K562 (cell line): ENCODE measurements at regions not wholly inside any gene's neighbourhood (a gene's known extent, or its start where the extent isn't known, plus 50 kb on each side); places are given as distances from the start of the nearest gene placed in this dataset.

Experiments
- ATAC-seq: fragments of 200-7000 bp; cut with Tn5 transposase; 3 replicates; pipeline ENCODE4 v1.9.1; 2020; ENCODE audit warnings: moderate library complexity
- BruUV-seq: library from RNA; stranded (reverse); fragments of 400-500 nt; replicated peaks from 2 replicates; lab custom pipeline; 2021; lab: Mats Ljungman, UMichigan
- CTCF ChIA-PET: fragments of 300-600 bp; formaldehyde crosslinking; extraction: SDS; loops from one replicate; lab custom pipeline; 2021; ENCODE audit warnings: low intra/inter-chr PET ratio; lab: Yijun Ruan, JAX
- POLR2A ChIA-PET: fragments of 300-600, 350-650 bp; sonication (Branson Sonifier 250); formaldehyde crosslinking; extraction: SDS; loops from one replicate; lab custom pipeline; 2021; ENCODE audit warnings: antibody characterized with exemption, inconsistent platforms; lab: Yijun Ruan, JAX
- DNase-seq, 4 experiments: peaks; one replicate each; pipeline versions ENCODE4 v3.0.0 to v3.0.0-alpha.2; 2011 to 2018; ENCODE audit warnings: low spot score in 3 of 4, mixed read lengths in 3 of 4; ENCODE audit errors: extremely low read depth in 1 of 4
- FAIRE-seq: peaks from 2 replicates; lab custom pipeline; 2011; peaks lifted over from hg19 to GRCh38; lab: Jason Lieb, UNC
- H2AFZ ChIP-seq: 2 replicates; pipeline ENCODE4 v1.6.0; 2011; ENCODE audit warnings: low read depth, low read length, control low read depth, inconsistent platforms
- H3K27ac ChIP-seq: fragments of 200-600 bp; 3 replicates; pipeline ENCODE4 v1.8.0; 2011; ENCODE audit warnings: low read depth, mild to moderate bottlenecking, control low read depth, inconsistent platforms, low read length, moderate library complexity, mixed read lengths; ENCODE audit errors: extremely low read depth
- H3K27me3 ChIP-seq, 2 experiments: fragments of 300-600 bp in 1 of 2; 2 replicates in 1 of 2; 3 replicates in 1 of 2; pipeline versions ENCODE4 v1.6.0 to v1.8.0; 2011; ENCODE audit warnings: inconsistent platforms in 2 of 2, low read length in 2 of 2, mild to moderate bottlenecking in 1 of 2, mixed read lengths in 1 of 2, moderate library complexity in 1 of 2; ENCODE audit not compliant: control insufficient read depth in 2 of 2, insufficient read depth in 2 of 2
- H3K36me3 ChIP-seq: fragments of 300-600 bp; 3 replicates; pipeline ENCODE4 v1.8.0; 2011; ENCODE audit warnings: mild to moderate bottlenecking, low read length, inconsistent platforms; ENCODE audit not compliant: control insufficient read depth, insufficient read depth
- H3K4me1 ChIP-seq, 2 experiments: fragments of 200-600 bp in 1 of 2; replicated peaks in 1 of 2; 2 replicates in 1 of 2; 3 replicates in 1 of 2; pipeline versions ENCODE4 v1.5.1 to v1.8.0; 2011; ENCODE audit warnings: inconsistent platforms in 2 of 2, low read length in 2 of 2, mild to moderate bottlenecking in 1 of 2, mixed read lengths in 1 of 2, moderate library complexity in 1 of 2; ENCODE audit not compliant: control insufficient read depth in 2 of 2, insufficient read depth in 2 of 2
- H3K4me2 ChIP-seq: 2 replicates; pipeline ENCODE4 v1.6.1; 2011; ENCODE audit warnings: low read length, control low read depth, inconsistent platforms, mixed read lengths; ENCODE audit not compliant: insufficient read depth
- H3K4me3 ChIP-seq: fragments of 200-600 bp; sonication (generic), shearing (Covaris generic); 2 replicates; pipeline ENCODE4 v1.5.1; 2016; ENCODE audit warnings: control low read depth, inconsistent platforms
- H3K79me2 ChIP-seq: fragments of 200-600 bp; 3 replicates; pipeline ENCODE4 v1.8.0; 2011; ENCODE audit warnings: low read length, inconsistent platforms; ENCODE audit not compliant: control insufficient read depth, insufficient read depth
- H3K9ac ChIP-seq, 2 experiments: 2 replicates each; pipeline versions ENCODE4 v1.6.0 to v1.6.1; 2011; ENCODE audit warnings: low read depth in 2 of 2, low read length in 2 of 2, control low read depth in 1 of 2, inconsistent platforms in 1 of 2, mild to moderate bottlenecking in 1 of 2, mixed read lengths in 1 of 2; ENCODE audit not compliant: insufficient read depth in 1 of 2
- H3K9me1 ChIP-seq: one replicate; pipeline ENCODE4 v1.6.0; 2011; ENCODE audit warnings: inconsistent platforms, mild to moderate bottlenecking, low read length, moderate library complexity; ENCODE audit not compliant: control insufficient read depth, insufficient read depth
- H3K9me3 ChIP-seq: replicated peaks from 2 replicates; pipeline ENCODE4 v1.5.1; 2011; ENCODE audit warnings: low read depth, low read length, inconsistent platforms; ENCODE audit not compliant: control insufficient read depth, insufficient read depth
- H4K20me1 ChIP-seq: replicated peaks from 2 replicates; pipeline ENCODE4 v1.6.1; 2011; ENCODE audit warnings: low read length, inconsistent platforms, mixed read lengths; ENCODE audit not compliant: control insufficient read depth, insufficient read depth
- BDP1 ChIP-seq: IDR thresholded peaks from 3 replicates; pipeline ENCODE4 v1.6.1; 2011; ENCODE audit not compliant: insufficient read length, insufficient read depth
- DLX4 ChIP-seq: fragments of 250-450 bp; sonication (Bioruptor Pico); IDR thresholded peaks from 2 replicates; pipeline ENCODE4 v1.6.1; 2021; ENCODE audit warnings: mild to moderate bottlenecking
- ETS2 ChIP-seq: IDR thresholded peaks from 2 replicates; pipeline ENCODE4 v1.6.1; 2016; ENCODE audit warnings: borderline replicate concordance, missing genetic modification characterization, mild to moderate bottlenecking, moderate library complexity, missing compliant biosample characterization; ENCODE audit not compliant: poor library complexity, severe bottlenecking
- GABPB2 ChIP-seq: fragments of 250-450 bp; sonication (Bioruptor Pico); conservative IDR thresholded peaks from 2 replicates; pipeline ENCODE4 v1.5.1; 2021; ENCODE audit warnings: mild to moderate bottlenecking
- PYGO2 ChIP-seq: fragments of 450-650 bp; IDR thresholded peaks from 2 replicates; pipeline ENCODE4 v1.6.1; 2016; ENCODE audit warnings: mild to moderate bottlenecking, missing genetic modification characterization, moderate library complexity, missing compliant biosample characterization
- RHOXF2B ChIP-seq: fragments of 250-450 bp; sonication (Bioruptor Pico); conservative IDR thresholded peaks from 2 replicates; pipeline ENCODE4 v1.5.1; 2021
- RNF219 ChIP-seq: fragments of 250-450 bp; sonication (Bioruptor Pico); IDR thresholded peaks from 2 replicates; pipeline ENCODE4 v1.5.0; 2022; ENCODE audit warnings: mild to moderate bottlenecking
- SMAD3 ChIP-seq: fragments of 450-650 bp; formaldehyde crosslinking; conservative IDR thresholded peaks from 2 replicates; pipeline ENCODE4 v1.4.0; 2020; ENCODE audit warnings: mild to moderate bottlenecking
- WGBS: fragments of 100-300 bp; shearing (Covaris generic); methylation state at CpG from one replicate; pipeline ENCODE4 v1.1.6; 2016; ENCODE audit warnings: low coverage, mixed read lengths; ENCODE audit not compliant: insufficient coverage; ENCODE audit errors: missing lambda C conversion rate; 5-methylcytosine and 5-hydroxymethylcytosine counted together
- in situ Hi-C: fragments of 300-500 bp; cut with MboI; formaldehyde crosslinking; loops from 4 replicates; pipeline ENCODE4 v1.15.0; 2018; ENCODE audit warnings: inconsistent platforms, mixed read lengths
- intact Hi-C: fragments of 100-400 bp; cut with micrococcal nuclease; formaldehyde crosslinking; loops from 2 replicates; pipeline ENCODE4 v1.14.2; 2022

GRCh38 chr11:130715877-130716220 lies 200.4 kb downstream of the SNX19 start:
- no TSS peak for BruUV-seq
- Histone ChIP-seq H3K36me3 (no peaks in the 10 kb centered on the region), H2AFZ (no peak overlapping the region), H3K4me1 (no peaks in the 10 kb centered on the region), H3K27me3 (peaks cover 0 to 18% of the 10 kb centered on the region in 2 experiments; a peak in 3 of 5 replicates), H3K9me3 (no peaks in the 10 kb centered on the region), H3K4me2 (no peak overlapping the region), H3K27ac (no peak overlapping the region), H3K9me1 (no peaks in the 10 kb centered on the region), H3K4me3 (no peak overlapping the region), H4K20me1 (no peaks in the 10 kb centered on the region; the same call in 1 of the 2 replicates), H3K79me2 (no peaks in the 10 kb centered on the region), H3K9ac (no peak overlapping the region)
- WGBS = 13% methylated on average over 1 of the region's 1 CpG
- no peak for ATAC-seq
- POLR2A ChIA-PET = no interaction called here
- in situ Hi-C loops = no loop called here
- no peak for FAIRE-seq
- CTCF ChIA-PET = no interaction called here
- DNase-seq = no peak
- TF ChIP-seq PYGO2 (no peak), DLX4 (CRISPR knock-in tag) (no peak), GABPB2 (CRISPR knock-in tag) (no peak), ETS2 (no peak), SMAD3 (CRISPR knock-in tag) (no peak), RNF219 (CRISPR knock-in tag) (no peak), RHOXF2B (CRISPR knock-in tag) (no peak), BDP1 (no peak)
- TF ChIP-seq, all 486 proteins: peak for 0
- intact Hi-C loops = no loop called here
